Caco-2 (cell line): ENCODE measurements at regions not wholly inside any gene's neighbourhood (a gene's known extent, or its start where the extent isn't known, plus 50 kb on each side); places are given as distances from the start of the nearest gene placed in this dataset.

Source experiments
- BruUV-seq: library from RNA; stranded (reverse); fragments of 400-500 nt; replicated peaks from 2 replicates; lab custom pipeline; 2021; lab: Mats Ljungman, UMichigan
- CTCF ChIA-PET: fragments of 300-600 bp; sonication (Branson Sonifier 250); formaldehyde crosslinking; loops from one replicate; lab custom pipeline; 2022; ENCODE audit warnings: antibody characterized with exemption; lab: Charles Lee
- POLR2A ChIA-PET: fragments of 300-600 bp; sonication (Branson Sonifier 250); formaldehyde crosslinking; loops from one replicate; lab custom pipeline; 2022; ENCODE audit warnings: antibody characterized with exemption; lab: Charles Lee
- DNase-seq, 2 experiments: peaks; one replicate each; pipeline versions ENCODE4 v3.0.0 to v3.0.0-alpha.2; 2020 to 2022
- H3K27me3 ChIP-seq: replicated peaks from 2 replicates; pipeline ENCODE4 v1.6.0; 2011; ENCODE audit warnings: low read length; ENCODE audit not compliant: control insufficient read depth, insufficient read depth
- H3K36me3 ChIP-seq: 2 replicates; pipeline ENCODE4 v1.5.1; 2011; ENCODE audit warnings: low read length; ENCODE audit not compliant: control insufficient read depth, insufficient read depth
- H3K4me1 ChIP-seq: fragments of 250-450 bp; sonication (Bioruptor Pico); 2 replicates; pipeline ENCODE4 v1.5.1; 2020; ENCODE audit warnings: mild to moderate bottlenecking
- H3K4me3 ChIP-seq: 2 replicates; pipeline ENCODE4 v1.5.1; 2011; ENCODE audit warnings: low read depth, mild to moderate bottlenecking, control low read depth, low read length
- H3K9me3 ChIP-seq: fragments of 250-450 bp; sonication (Bioruptor Pico); 2 replicates; pipeline ENCODE4 v1.5.1; 2020; ENCODE audit warnings: mild to moderate bottlenecking, moderate library complexity
- H3K27ac Mint-ChIP-seq: one replicate; pipeline ENCODE4 v1.8.0; 2022; ENCODE audit warnings: mixed read lengths; ENCODE audit not compliant: unreplicated experiment
- H3K27me3 Mint-ChIP-seq: one replicate; pipeline ENCODE4 v1.8.0; 2022; ENCODE audit warnings: mixed read lengths; ENCODE audit not compliant: insufficient read depth, unreplicated experiment
- H3K36me3 Mint-ChIP-seq: one replicate; pipeline ENCODE4 v1.8.0; 2022; ENCODE audit warnings: mild to moderate bottlenecking, mixed read lengths; ENCODE audit not compliant: insufficient read depth, unreplicated experiment
- H3K4me1 Mint-ChIP-seq: one replicate; pipeline ENCODE4 v1.8.0; 2022; ENCODE audit warnings: low read depth, mixed read lengths; ENCODE audit not compliant: unreplicated experiment
- H3K4me3 Mint-ChIP-seq: one replicate; pipeline ENCODE4 v1.8.0; 2022; ENCODE audit warnings: mild to moderate bottlenecking, moderate library complexity, mixed read lengths; ENCODE audit not compliant: unreplicated experiment
- H3K9me3 Mint-ChIP-seq: one replicate; pipeline ENCODE4 v1.8.0; 2022; ENCODE audit warnings: mixed read lengths; ENCODE audit not compliant: unreplicated experiment
- intact Hi-C: fragments of 100-400 bp; cut with micrococcal nuclease; formaldehyde crosslinking; loops from one replicate; pipeline ENCODE4 v1.10.0; 2022; ENCODE audit not compliant: unreplicated experiment
- TF ChIP-seq, protein P1 (sequence below), 2 experiments: fragments of 200-600 bp in 1 of 2; IDR thresholded peaks; 1 replicate in 1 of 2; 2 replicates in 1 of 2; pipeline versions ENCODE4 v1.5.1 to v1.8.0; 2011 to 2022; ENCODE audit warnings: antibody characterized with exemption in 1 of 2, control low read depth in 1 of 2, inconsistent platforms in 1 of 2, low read depth in 1 of 2, low read length in 1 of 2, mild to moderate bottlenecking in 1 of 2, moderate library complexity in 1 of 2; ENCODE audit not compliant: insufficient read depth in 1 of 2, severe bottlenecking in 1 of 2, unreplicated experiment in 1 of 2

DNA sequence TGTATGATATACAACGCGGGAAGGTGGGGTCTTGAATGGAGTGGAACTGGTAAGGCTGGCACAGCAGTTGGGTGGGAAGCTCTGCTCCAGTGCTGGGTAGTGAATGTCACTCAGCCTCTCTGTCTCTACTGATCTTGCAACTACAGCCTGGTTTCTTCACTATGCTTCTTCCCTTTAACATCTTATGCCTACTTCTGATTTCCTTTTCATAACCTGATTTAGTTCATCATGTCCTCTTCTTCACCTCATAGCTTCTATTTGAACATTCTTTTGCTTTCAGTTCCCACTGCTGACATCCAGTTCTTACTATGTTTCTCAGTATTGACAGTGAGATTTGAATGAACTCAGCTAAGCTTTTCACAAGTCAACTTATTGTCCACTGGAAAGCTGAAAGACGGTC is 286.2 kb downstream of the ARL6IP6 start:
- no peaks in the 10 kb centered on the region for H3K27me3 ChIP-seq
- no peaks in the 10 kb centered on the region for H3K9me3 ChIP-seq
- TF ChIP-seq, protein P1, sequence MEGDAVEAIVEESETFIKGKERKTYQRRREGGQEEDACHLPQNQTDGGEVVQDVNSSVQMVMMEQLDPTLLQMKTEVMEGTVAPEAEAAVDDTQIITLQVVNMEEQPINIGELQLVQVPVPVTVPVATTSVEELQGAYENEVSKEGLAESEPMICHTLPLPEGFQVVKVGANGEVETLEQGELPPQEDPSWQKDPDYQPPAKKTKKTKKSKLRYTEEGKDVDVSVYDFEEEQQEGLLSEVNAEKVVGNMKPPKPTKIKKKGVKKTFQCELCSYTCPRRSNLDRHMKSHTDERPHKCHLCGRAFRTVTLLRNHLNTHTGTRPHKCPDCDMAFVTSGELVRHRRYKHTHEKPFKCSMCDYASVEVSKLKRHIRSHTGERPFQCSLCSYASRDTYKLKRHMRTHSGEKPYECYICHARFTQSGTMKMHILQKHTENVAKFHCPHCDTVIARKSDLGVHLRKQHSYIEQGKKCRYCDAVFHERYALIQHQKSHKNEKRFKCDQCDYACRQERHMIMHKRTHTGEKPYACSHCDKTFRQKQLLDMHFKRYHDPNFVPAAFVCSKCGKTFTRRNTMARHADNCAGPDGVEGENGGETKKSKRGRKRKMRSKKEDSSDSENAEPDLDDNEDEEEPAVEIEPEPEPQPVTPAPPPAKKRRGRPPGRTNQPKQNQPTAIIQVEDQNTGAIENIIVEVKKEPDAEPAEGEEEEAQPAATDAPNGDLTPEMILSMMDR (IDR thresholded peaks at IDR 0.05; ENCODE audit: insufficient read depth in 1 of 2, low read depth in 1 of 2, low read length in 1 of 2, severe bottlenecking in 1 of 2, unreplicated experiment in 1 of 2): no peak
- no peaks in the 10 kb centered on the region for H3K9me3 Mint-ChIP-seq
- intact Hi-C loops: no loop called here
- no peak for DNase-seq
- no peak overlapping the region for H3K27ac Mint-ChIP-seq
- no peak overlapping the region for H3K4me3 Mint-ChIP-seq
- H3K36me3 Mint-ChIP-seq: no peaks in the 10 kb centered on the region
- BruUV-seq: no TSS peak
- CTCF ChIA-PET: no interaction called here
- no peaks in the 10 kb centered on the region for H3K27me3 Mint-ChIP-seq
- POLR2A ChIA-PET: no interaction called here
- H3K4me3 ChIP-seq: no peak overlapping the region
- H3K4me1 ChIP-seq: no peaks in the 10 kb centered on the region
- no peaks in the 10 kb centered on the region for H3K4me1 Mint-ChIP-seq
- no peaks in the 10 kb centered on the region for H3K36me3 ChIP-seq

- no peaks in the 10 kb centered on the region for H3K27me3 Mint-ChIP-seq
- Histone ChIP-seq H3K4me1 (no peaks in the 10 kb centered on the region), H3K4me3 (no peak overlapping the region), H3K9me3 (peaks cover 15% of the 10 kb centered on the region), H3K27me3 (no peaks in the 10 kb centered on the region), H3K36me3 (no peaks in the 10 kb centered on the region)
- H3K4me3 Mint-ChIP-seq: no peak overlapping the region
- BruUV-seq: no TSS peak
- no peaks in the 10 kb centered on the region for H3K4me1 Mint-ChIP-seq
- ChIA-PET POLR2A (no interaction called here), CTCF (no interaction called here)
- TF ChIP-seq, protein P1 (IDR thresholded peaks at IDR 0.05; ENCODE audit: insufficient read depth in 1 of 2, low read depth in 1 of 2, low read length in 1 of 2, severe bottlenecking in 1 of 2, unreplicated experiment in 1 of 2): no peak
- DNase-seq: no peak
- intact Hi-C loops: no loop called here
- no peaks in the 10 kb centered on the region for H3K36me3 Mint-ChIP-seq
- H3K9me3 Mint-ChIP-seq: peaks cover 17% of the 10 kb centered on the region
- H3K27ac Mint-ChIP-seq: no peak overlapping the region
Measured at GRCh38 chr2:152974146-152974545, 255.7 kb downstream of the ARL6IP6 start.

DNA sequence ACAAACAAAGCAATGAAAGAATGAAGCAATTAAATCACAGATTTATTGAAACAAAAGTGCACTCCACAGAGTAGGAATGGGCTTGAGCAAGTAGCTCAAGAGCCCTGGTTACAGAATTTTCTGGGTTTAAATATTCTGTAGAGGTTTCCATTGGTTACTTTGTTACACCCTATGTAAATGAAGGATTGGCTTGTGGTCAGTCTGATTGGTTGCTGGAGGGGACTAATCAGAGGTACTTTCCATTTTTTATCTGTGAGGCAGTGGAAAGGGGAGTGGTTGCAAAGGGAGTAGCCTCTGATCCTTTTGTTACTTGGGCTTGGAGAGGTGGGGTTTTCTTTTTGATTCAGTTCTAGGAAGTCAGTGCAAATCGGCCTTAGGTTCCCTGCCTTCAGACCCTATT is 253.3 kb downstream of the ARL6IP6 start:
- intact Hi-C loops: no loop called here
- no peaks in the 10 kb centered on the region for H3K27me3 Mint-ChIP-seq
- no peak overlapping the region for H3K4me3 Mint-ChIP-seq
- BruUV-seq: no TSS peak
- H3K27ac Mint-ChIP-seq: no peak overlapping the region
- Histone ChIP-seq H3K4me1 (no peaks in the 10 kb centered on the region), H3K27me3 (no peaks in the 10 kb centered on the region), H3K36me3 (no peaks in the 10 kb centered on the region), H3K9me3 (peaks cover 15% of the 10 kb centered on the region), H3K4me3 (no peak overlapping the region)
- no peaks in the 10 kb centered on the region for H3K4me1 Mint-ChIP-seq
- ChIA-PET CTCF (no interaction called here), POLR2A (no interaction called here)
- TF ChIP-seq, protein P1 (IDR thresholded peaks at IDR 0.05; ENCODE audit: insufficient read depth in 1 of 2, low read depth in 1 of 2, low read length in 1 of 2, severe bottlenecking in 1 of 2, unreplicated experiment in 1 of 2): no peak
- no peaks in the 10 kb centered on the region for H3K36me3 Mint-ChIP-seq
- DNase-seq: no peak
- peaks cover 24% of the 10 kb centered on the region for H3K9me3 Mint-ChIP-seq
